Femur (tissue), 1 donor: ENCODE measurements at regions not wholly inside any gene's neighbourhood (a gene's known extent, or its start where the extent isn't known, plus 50 kb on each side); places are given as distances from the start of the nearest gene placed in this dataset.
"Not testable (repeated sequence)": the region's sequence is repeated elsewhere in the genome, so short reads cannot be mapped to it uniquely, and the experiment has no call there.

Experiments used
- DNase-seq: peaks from one replicate; pipeline ENCODE4 v3.0.0-alpha.2; 2017

GRCh38 chr14:80055667-80056496 lies 155.4 kb downstream of the DIO2 start:
- peak; percentile 41 for DNase-seq

- no peak for DNase-seq
Observed at GRCh38 chr14:80055226-80055625, 156.1 kb downstream of the DIO2 start.

- DNase-seq = no peak
Observed at GRCh38 chr14:80054020-80054419, 157.3 kb downstream of the DIO2 start.

GRCh38 chr14:80049055-80049454 lies 162.2 kb downstream of the DIO2 start:
- DNase-seq = no peak

- DNase-seq = no peak
Observed at GRCh38 chr14:80047761-80048160, 163.5 kb downstream of the DIO2 start.

GRCh38 chr14:80037349-80037748 lies 174.0 kb downstream of the DIO2 start:
- no peak for DNase-seq

GRCh38 chr14:80024417-80024816 lies 186.9 kb downstream of the DIO2 start:
- no peak for DNase-seq

- not testable (repeated sequence) for DNase-seq
Observed at GRCh38 chr14:80018476-80018875, 192.8 kb downstream of the DIO2 start.

- DNase-seq = peak; percentile 44
Observed at GRCh38 chr14:80017795-80018194, 193.5 kb downstream of the DIO2 start.

GRCh38 chr14:80010245-80010644 lies 201.1 kb downstream of the DIO2 start:
- not testable (repeated sequence) for DNase-seq

GRCh38 chr14:80005561-80005960 lies 205.7 kb downstream of the DIO2 start:
- DNase-seq = no peak

- no peak for DNase-seq
Observed at GRCh38 chr14:80004871-80005270, 206.4 kb downstream of the DIO2 start.

- no peak for DNase-seq
Observed at GRCh38 chr14:80003138-80003537, 208.2 kb downstream of the DIO2 start.

- DNase-seq = no peak
Observed at GRCh38 chr14:79997509-79998208, 213.6 kb downstream of the DIO2 start.

GRCh38 chr14:79992407-79993198 lies 218.7 kb downstream of the DIO2 start:
- DNase-seq = no peak

GRCh38 chr14:79991866-79992265 lies 219.4 kb downstream of the DIO2 start:
- no peak for DNase-seq

- DNase-seq = no peak
Observed at GRCh38 chr14:79989990-79990389, 221.3 kb downstream of the DIO2 start.

- no peak for DNase-seq
Observed at GRCh38 chr14:79986251-79986650, 225.1 kb downstream of the DIO2 start.

- no peak for DNase-seq
Observed at GRCh38 chr14:79972230-79972629, 239.1 kb downstream of the DIO2 start.

- DNase-seq = no peak
Observed at GRCh38 chr14:79971330-79971729, 240.0 kb downstream of the DIO2 start.

- no peak for DNase-seq
Observed at GRCh38 chr14:79967453-79967852, 243.9 kb downstream of the DIO2 start.

GRCh38 chr14:79967001-79967400 lies 244.3 kb downstream of the DIO2 start:
- DNase-seq = no peak

GRCh38 chr14:79965896-79966295 lies 245.4 kb downstream of the DIO2 start:
- DNase-seq = no peak
